ENCODE measurements at regions not wholly inside any gene's neighbourhood (a gene's known extent, or its start where the extent isn't known, plus 50 kb on each side); places are given as distances from the start of the nearest gene placed in this dataset.
A peak's percentile ranks its signal among the peaks of the same experiment; 100 is the strongest.

- no peaks in the 10 kb centered on the region for H3K36me3 ChIP-seq (replicated peaks; ENCODE audit: insufficient read depth, low read depth)
- H3K27me3 ChIP-seq: no peaks in the 10 kb centered on the region
- no peaks in the 10 kb centered on the region for H3K79me2 ChIP-seq
- H3K4me2 ChIP-seq: no peak overlapping the region
- no peak overlapping the region for H2AFZ ChIP-seq
- H3K9me2 ChIP-seq (replicated peaks; ENCODE audit: insufficient read depth): no peaks in the 10 kb centered on the region
- 80% methylated on average over 4 of the region's 4 CpGs for WGBS (ENCODE audit: low lambda C conversion rate, missing lambda C conversion rate)
- no peak overlapping the region for H3K4me3 ChIP-seq
- H3K4me1 ChIP-seq (ENCODE audit: insufficient read depth): no peaks in the 10 kb centered on the region
- H4K20me1 ChIP-seq (ENCODE audit: insufficient read depth, poor library complexity, severe bottlenecking): no peaks in the 10 kb centered on the region
- no peaks in the 10 kb centered on the region for H3K9me3 ChIP-seq (ENCODE audit: low read depth)
- H3K27ac ChIP-seq: peak overlapping the region; percentile 67
- TF ChIP-seq CTCF (IDR thresholded peaks at IDR 0.05; ENCODE audit: poor library complexity): no peak
- TF ChIP-seq EZH2phosphoT487 (IDR thresholded peaks at IDR 0.05; ENCODE audit: low read depth, severe bottlenecking, unreplicated experiment): no peak
- DNase-seq (ENCODE audit: low spot score): no peak
These were observed 107.7 kb upstream of the RPS6KA3 start for GRCh38 chrX:20374450-20374849.

GRCh38 chrX:20373063-20373462 is 106.4 kb upstream of the RPS6KA3 start:
- Histone ChIP-seq H2AFZ (no peak overlapping the region), H3K79me2 (no peaks in the 10 kb centered on the region), H3K9me2 (replicated peaks; ENCODE audit: insufficient read depth) (no peaks in the 10 kb centered on the region), H3K27ac (peak overlapping the region; percentile 79), H3K4me1 (ENCODE audit: insufficient read depth) (no peaks in the 10 kb centered on the region), H3K4me2 (no peak overlapping the region), H3K4me3 (no peak overlapping the region), H3K36me3 (replicated peaks; ENCODE audit: insufficient read depth, low read depth) (no peaks in the 10 kb centered on the region), H3K9me3 (ENCODE audit: low read depth) (no peaks in the 10 kb centered on the region), H3K27me3 (no peaks in the 10 kb centered on the region), H4K20me1 (ENCODE audit: insufficient read depth, poor library complexity, severe bottlenecking) (no peaks in the 10 kb centered on the region)
- DNase-seq (ENCODE audit: low spot score): peak; percentile 12
- TF ChIP-seq CTCF (IDR thresholded peaks at IDR 0.05; ENCODE audit: poor library complexity): no peak
- no peak for TF ChIP-seq EZH2phosphoT487 (IDR thresholded peaks at IDR 0.05; ENCODE audit: low read depth, severe bottlenecking, unreplicated experiment)
- no peak for TF ChIP-seq EZH2 (IDR thresholded peaks at IDR 0.05; ENCODE audit: borderline replicate concordance)
- 58% methylated on average over 6 of the region's 6 CpGs for WGBS (ENCODE audit: low lambda C conversion rate, missing lambda C conversion rate)

GRCh38 chrX:20372533-20372932 is 105.8 kb upstream of the RPS6KA3 start:
- Histone ChIP-seq H3K9me3 (ENCODE audit: low read depth) (no peaks in the 10 kb centered on the region), H3K4me1 (ENCODE audit: insufficient read depth) (no peaks in the 10 kb centered on the region), H3K27me3 (no peaks in the 10 kb centered on the region), H2AFZ (no peak overlapping the region), H3K9me2 (replicated peaks; ENCODE audit: insufficient read depth) (no peaks in the 10 kb centered on the region), H3K4me2 (no peak overlapping the region), H3K36me3 (replicated peaks; ENCODE audit: insufficient read depth, low read depth) (no peaks in the 10 kb centered on the region), H3K4me3 (no peak overlapping the region), H3K79me2 (no peaks in the 10 kb centered on the region), H4K20me1 (ENCODE audit: insufficient read depth, poor library complexity, severe bottlenecking) (no peaks in the 10 kb centered on the region), H3K27ac (peak overlapping the region; percentile 79)
- no peak for TF ChIP-seq EZH2phosphoT487 (IDR thresholded peaks at IDR 0.05; ENCODE audit: low read depth, severe bottlenecking, unreplicated experiment)
- TF ChIP-seq EZH2 (IDR thresholded peaks at IDR 0.05; ENCODE audit: borderline replicate concordance): no peak
- no peak for TF ChIP-seq CTCF (IDR thresholded peaks at IDR 0.05; ENCODE audit: poor library complexity)
- DNase-seq (ENCODE audit: low spot score): no peak
- 31% methylated on average over 1 of the region's 1 CpG for WGBS (ENCODE audit: low lambda C conversion rate, missing lambda C conversion rate)

GRCh38 chrX:20369468-20369867 is 102.8 kb upstream of the RPS6KA3 start:
- H3K27me3 ChIP-seq: no peaks in the 10 kb centered on the region
- no peaks in the 10 kb centered on the region for H3K4me1 ChIP-seq (ENCODE audit: insufficient read depth)
- no peaks in the 10 kb centered on the region for H3K36me3 ChIP-seq (replicated peaks; ENCODE audit: insufficient read depth, low read depth)
- H3K79me2 ChIP-seq: no peaks in the 10 kb centered on the region
- TF ChIP-seq EZH2phosphoT487 (IDR thresholded peaks at IDR 0.05; ENCODE audit: low read depth, severe bottlenecking, unreplicated experiment): no peak
- TF ChIP-seq EZH2 (IDR thresholded peaks at IDR 0.05; ENCODE audit: borderline replicate concordance): no peak
- no peak for TF ChIP-seq CTCF (IDR thresholded peaks at IDR 0.05; ENCODE audit: poor library complexity)
- H3K27ac ChIP-seq: no peak overlapping the region
- no peaks in the 10 kb centered on the region for H3K9me2 ChIP-seq (replicated peaks; ENCODE audit: insufficient read depth)
- no peaks in the 10 kb centered on the region for H4K20me1 ChIP-seq (ENCODE audit: insufficient read depth, poor library complexity, severe bottlenecking)
- H3K9me3 ChIP-seq (ENCODE audit: low read depth): no peaks in the 10 kb centered on the region
- H3K4me3 ChIP-seq: no peak overlapping the region
- no peak overlapping the region for H2AFZ ChIP-seq
- DNase-seq (ENCODE audit: low spot score): no peak
- H3K4me2 ChIP-seq: no peak overlapping the region
- 71% methylated on average over 3 of the region's 3 CpGs for WGBS (ENCODE audit: low lambda C conversion rate, missing lambda C conversion rate)

Data from hepatocyte (in vitro differentiated cells).